ENCODE measurements at regions not wholly inside any gene's neighbourhood (a gene's known extent, or its start where the extent isn't known, plus 50 kb on each side); places are given as distances from the start of the nearest gene placed in this dataset.
"Not testable (repeated sequence)": the region's sequence is repeated elsewhere in the genome, so short reads cannot be mapped to it uniquely, and the experiment has no call there.

DNA sequence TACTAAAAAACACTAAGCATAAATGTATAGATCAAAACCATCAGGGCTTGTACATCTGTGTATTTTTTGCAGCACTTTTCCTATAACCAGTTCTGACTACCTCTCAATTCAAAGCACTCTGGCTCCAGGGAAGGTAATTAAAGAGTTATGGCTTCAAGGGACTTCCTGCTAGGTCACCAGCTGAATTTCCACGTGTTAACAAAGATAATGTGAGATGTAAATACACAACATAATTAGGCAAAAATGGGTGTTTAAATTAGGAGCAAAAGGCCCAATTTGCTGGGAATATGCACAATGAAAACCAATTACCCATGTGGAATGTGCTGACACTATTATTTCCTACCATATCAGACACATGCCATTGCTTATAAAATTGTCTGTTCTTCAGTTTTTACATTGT is 513.4 kb upstream of the FLRT2 start:
- no peak for DNase-seq

DNA sequence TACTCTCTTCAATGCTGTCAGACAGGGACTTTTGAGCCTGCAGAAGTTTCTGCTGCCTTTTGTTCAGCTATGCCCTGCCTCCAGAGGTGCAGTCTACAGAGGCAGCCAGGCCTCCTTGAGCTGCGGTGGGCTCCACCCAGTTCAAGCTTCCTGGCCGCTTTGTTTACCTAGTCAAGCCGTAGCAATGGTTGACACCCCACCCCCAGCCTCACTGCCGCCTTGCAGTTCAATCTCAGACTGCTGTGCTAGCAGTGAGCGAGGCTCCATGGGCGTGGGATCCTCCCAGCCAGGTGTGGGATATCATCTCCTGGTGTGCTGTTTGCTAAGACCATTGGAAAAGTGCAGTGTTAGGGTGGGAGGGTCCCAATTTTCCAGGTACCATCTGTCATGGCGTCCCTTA is 506.1 kb upstream of the FLRT2 start:
- DNase-seq: not testable (repeated sequence)

DNA sequence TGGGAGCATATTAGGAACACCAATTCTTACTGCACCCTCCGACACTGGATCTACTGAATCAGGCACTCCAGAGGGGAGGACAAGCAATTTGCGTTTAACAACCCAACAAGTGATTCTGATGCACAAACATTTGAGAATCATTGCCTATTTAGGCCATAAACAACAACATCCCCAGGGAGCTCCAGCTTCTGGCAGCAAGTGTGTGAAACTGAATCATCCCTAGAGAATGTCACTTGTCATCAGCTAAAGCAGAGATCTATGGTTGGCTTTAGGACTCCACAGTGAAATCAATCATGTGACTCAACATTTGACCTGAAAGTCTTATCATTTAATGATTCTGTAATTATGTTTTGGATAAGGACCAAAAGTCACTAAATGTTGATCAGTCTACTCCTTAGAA is 505.0 kb upstream of the FLRT2 start:
- no peak for DNase-seq

DNA sequence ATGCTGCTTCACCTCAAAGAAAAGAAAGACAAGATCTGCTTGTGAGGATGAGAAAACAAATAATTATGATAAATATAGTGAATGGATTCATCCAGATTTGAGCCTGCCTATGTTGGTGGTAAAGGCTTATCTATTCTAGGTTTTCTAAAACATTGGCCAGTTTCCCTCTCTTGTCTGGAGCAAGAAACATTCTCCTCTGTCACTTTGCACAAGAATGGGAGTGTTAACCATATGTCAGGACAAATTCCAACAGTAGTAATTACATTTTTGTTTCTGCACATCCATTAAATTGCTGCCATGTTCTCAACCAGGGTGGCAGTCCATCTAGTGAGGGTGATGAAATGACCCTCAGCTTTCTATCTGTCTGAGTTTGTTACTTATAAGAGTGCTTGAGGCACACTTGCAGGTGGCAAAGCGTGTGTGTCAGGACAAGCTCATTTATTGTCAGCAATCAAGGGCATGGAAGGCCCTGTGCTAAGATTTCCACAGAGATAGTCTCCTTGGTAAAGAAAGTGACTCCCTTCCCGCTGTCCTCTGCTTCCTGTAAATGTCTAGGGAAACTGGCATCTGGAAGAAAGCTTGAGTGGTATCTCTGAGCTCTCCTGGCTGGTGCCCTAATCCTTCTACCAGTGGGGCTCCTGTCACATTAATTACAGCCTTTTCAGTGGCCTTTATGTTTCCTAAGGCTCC is 502.1 kb upstream of the FLRT2 start:
- DNase-seq: no peak

DNA sequence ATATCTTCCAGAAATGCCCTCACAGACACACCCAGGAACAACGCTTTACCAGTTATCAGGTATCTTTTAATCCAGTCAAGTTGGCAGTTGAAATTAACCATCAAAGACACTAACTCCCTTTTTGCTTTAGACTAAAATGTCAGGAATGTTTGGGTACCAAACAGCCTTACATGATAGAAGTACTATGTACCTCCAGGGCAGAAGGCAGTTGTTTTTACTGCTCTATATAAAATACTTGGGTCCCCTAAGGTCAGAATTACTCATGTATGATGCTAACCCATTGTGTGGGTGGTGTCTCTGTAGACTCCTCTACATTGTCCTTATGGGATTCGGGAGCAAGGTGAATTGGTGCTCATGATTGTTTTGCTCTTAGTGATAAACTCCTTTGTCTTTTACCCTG is 492.5 kb upstream of the FLRT2 start:
- no peak for DNase-seq

DNA sequence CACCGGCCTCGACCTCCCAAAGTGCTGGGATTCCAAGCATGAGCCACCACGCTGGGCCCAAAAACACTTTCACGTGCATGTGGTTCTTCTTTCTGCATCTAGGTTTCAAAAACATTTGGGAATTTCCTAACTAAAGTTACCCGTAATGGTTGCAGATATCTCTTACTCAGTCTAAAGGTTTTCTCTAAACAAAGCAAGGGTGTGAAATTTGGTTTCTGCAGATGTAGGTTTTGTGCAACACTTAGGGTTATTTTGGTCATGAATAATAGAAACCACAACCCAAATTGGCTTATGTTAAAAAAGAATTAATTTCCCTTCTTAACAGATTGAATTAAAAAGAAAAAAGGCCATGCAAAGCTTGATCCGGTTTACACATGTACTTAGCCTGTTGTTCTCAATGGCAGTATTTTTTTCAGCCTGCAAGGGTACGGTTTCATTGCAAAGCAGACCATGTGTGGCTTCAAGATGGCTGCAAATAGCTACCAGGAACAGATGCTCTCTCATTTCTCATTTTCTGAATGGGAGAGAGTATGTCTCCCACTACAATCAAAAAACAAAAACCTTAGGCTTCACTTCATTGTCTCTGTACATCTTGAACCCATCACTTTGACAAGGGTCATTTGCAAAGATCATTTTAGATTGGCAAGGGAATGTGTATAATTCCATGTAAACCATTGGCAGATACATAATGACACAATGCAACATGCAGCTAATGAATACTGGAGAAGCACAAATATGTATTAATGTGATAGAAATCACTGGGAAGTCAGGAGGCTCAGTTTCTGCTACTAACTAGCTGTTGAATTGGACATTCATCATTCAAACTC is 491.2 kb upstream of the FLRT2 start:
- no peak for DNase-seq

DNA sequence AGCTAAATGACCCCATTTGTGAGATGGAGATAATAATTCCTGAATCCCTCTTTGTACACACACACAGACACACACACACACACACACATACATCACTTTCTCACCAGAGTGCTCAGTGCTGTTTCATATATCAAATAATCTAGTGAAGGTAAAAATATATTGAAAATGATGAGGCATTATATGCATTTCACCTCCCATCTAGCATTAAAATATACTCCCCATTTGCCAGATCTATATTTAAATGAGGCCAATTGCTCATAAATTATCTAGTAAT is 490.7 kb upstream of the FLRT2 start:
- no peak for DNase-seq

DNA sequence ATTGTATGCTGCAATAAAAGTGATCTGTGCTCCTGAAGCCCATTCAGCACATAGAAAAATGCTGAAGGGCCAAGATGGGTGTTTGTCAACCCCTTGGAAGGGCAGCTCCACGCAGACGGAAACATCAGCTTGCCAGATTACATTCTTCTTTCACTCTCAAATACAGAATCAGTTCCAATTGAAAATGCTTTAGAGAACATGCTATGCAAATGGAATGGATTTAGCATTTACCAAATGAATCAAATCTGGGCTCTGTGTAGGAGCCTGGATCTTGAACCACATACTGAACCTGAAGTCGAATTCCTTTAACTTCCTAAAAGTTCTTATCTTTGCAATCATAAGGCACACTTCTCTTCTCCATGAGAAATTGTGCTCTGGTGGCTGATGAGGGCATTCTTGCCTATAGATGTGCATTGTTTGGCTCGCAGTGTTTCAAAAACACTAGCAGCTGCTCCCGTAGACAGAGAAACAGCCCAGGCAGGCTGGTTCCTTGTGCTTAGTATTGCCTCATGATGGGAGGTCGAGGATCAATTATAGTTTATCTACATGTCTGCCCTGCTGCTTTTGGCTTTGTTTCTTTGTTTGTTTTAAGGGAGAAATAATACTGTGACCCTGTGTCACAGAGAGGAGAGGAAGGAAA is 489.8 kb upstream of the FLRT2 start:
- no peak for DNase-seq

DNA sequence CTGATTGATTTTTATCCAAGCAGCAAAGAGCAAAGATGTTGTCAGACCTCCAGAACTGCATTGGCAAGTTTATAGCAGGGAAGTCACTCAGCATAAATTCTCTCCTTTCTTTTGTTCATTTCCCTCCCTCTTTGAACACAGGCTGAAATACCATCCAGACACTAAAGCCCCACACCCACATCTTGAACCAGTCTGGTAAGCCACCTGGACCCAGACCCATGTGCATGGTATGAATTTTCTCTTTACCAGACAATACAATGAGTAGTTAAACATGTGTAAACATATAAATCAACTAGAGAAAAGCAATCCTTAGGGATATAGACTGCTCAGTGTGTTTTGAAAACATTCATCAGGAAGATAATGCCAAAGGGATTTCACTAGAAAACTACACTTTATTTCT is 488.3 kb upstream of the FLRT2 start:
- DNase-seq: no peak

DNA sequence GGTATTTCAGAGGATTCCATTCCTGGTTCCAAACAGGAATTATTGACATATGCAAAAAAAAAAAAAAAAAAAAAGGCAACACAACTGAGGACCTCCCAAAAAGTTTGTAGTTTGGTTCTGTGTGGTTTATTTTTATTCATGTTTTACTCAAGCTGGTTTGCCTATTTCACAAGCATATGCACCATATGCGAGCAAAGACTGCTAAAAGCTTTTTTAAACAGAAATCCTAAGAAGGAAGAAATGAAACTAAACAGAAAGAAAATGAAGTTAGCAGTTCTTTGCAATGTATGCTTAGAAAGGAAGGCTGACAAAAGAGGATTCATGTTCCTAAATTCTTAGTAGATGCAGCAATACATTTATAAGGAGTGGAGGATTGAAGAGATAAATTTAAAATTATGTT is 487.6 kb upstream of the FLRT2 start:
- DNase-seq: no peak

DNA sequence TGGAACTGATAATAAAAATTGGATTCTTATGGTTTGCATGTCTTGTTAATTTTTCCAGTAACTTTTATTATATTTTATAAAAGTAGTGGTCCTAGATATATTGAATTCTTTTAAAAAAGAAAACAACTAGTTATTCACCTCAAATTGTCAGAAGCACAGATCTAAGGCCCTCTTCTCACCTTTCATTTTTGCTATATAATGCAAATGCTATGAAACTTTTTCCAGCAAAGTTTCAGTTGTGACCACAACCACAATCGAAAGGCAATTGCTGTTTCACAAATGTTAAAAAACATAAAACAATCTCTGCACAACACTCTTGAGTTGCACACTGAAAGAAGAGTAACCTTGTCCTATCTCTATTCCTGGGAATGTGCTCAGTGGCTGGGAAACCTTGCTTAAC is 479.8 kb upstream of the FLRT2 start:
- no peak for DNase-seq

DNA sequence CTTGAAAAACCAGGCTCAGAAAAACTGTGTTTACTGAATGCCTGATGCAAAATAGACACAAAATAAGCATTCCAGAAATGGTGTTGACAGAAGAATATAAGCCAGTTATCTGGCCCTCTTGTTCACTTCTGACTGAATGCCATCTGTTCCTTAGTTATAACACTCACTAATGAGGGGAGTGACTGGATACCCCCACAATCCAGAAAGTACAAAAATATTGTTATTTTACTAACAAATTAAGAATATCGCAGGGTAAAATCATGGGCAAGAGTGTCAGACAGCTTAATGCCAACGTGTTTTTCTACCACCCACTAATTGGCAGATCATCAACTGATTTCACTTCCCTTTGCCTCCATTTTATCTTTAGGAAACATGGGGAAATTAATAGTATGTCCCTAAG is 477.3 kb upstream of the FLRT2 start:
- DNase-seq: no peak

DNA sequence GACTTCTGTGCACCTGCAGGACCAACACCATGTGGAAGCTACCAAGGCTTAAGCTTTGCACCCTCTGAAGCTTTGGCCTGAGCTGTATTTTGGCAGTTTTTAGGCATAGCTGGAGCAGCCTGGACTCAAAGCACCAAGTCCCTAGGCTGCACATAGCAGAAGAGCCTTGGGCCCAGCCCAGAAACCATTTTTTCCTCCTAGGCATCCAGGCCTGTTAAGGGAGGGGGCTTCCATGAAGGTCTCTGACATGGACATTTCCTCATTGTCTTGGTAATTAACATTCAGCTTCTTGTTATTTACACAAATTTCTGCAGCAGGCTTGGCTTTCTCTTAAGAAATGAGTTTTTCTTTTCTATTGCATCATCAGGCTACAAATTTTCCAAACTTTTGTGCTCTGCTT is 475.8 kb upstream of the FLRT2 start:
- no peak for DNase-seq

DNA sequence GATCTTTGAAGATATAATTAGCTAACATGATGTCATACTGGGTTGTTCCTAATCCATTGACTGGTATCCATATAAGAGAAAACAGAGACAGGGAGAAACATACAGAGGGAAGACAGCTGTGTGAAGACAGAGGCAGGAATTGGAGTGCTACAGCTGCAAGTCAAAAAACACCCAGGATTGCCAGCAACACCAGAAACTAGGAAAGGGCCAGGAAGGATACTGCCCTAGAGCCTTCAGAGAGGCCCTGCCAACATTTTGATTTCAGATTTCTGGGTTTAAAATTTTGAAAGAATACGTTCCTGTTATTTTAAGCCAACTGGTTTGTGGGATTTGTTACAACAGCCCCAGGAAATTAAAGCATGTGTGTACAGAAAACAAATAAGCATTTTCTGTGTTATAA is 473.7 kb upstream of the FLRT2 start:
- no peak for DNase-seq

DNA sequence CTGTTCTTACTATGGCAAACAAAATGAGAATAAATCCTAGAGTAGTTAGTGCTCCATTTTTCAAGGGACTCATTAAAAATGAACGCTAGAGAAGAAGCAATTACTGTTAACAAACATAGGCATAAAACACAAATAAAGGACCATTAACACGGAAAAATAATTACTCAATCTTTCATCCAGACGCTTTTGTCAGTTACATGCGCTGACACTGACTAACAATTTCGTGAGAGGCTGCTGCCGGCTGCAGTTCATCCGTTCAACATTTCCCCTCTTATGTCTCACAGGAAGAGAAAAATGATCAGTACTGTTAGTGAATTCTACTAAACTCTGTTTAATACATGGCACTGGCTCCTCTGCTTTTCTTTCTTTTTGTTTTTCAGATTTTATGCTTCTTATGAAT is 472.7 kb upstream of the FLRT2 start:
- DNase-seq: no peak

DNA sequence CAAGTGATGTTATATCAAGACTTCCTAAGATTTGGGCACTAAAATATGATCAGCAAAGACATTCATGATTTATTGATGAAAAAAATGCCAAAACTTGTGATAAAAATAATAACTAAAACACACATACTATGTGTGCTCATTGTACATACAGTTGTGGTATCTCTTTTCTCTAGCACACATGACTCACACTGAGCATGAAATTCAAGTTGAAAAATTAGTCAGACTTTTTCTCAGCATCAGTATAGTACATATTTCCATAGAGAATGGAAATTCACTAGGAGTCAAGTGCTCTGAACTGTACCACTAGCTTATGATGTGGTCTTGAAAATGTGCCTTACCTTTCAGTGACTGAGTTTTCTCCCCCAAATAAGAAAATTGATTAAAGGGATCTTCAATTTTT is 471.8 kb upstream of the FLRT2 start:
- DNase-seq: no peak

DNA sequence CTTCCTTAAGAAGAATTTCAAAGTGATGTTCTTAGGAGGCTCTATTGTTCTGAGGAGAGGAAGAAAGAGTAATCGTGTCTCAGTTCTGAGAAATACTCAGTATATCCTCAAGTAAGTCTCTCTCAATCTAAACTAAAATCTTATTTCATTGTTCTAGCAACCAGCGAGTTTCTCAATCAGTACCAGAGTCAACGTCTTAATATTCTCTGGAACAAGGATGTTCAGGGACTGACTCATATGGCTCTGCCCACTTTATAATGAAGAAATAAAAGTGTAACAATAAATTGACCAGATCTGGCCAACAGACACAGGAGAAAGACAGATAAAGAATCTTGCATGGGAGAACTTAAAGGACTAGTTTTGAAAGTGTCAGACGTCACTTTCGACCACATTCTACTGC is 469.8 kb upstream of the FLRT2 start:
- DNase-seq: no peak

DNA sequence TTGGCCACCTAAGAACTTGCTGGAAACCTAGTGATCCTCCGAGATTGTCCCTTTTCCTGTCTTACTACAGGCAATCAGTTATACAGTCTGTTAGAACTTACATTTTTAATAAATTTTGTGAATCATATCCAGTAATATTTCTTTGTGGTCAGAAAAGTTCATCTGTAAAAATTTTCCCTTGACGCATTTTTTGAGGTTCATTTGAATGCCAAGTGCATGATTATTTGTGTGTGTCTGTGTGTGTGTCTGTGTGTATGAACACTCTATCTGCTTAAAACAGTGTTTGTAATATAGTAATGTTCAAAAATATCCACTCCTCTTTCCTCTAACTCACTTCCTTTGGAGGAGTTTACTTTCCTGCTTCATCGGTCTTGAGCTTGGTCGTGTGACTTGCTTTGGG is 468.7 kb upstream of the FLRT2 start:
- no peak for DNase-seq

DNA sequence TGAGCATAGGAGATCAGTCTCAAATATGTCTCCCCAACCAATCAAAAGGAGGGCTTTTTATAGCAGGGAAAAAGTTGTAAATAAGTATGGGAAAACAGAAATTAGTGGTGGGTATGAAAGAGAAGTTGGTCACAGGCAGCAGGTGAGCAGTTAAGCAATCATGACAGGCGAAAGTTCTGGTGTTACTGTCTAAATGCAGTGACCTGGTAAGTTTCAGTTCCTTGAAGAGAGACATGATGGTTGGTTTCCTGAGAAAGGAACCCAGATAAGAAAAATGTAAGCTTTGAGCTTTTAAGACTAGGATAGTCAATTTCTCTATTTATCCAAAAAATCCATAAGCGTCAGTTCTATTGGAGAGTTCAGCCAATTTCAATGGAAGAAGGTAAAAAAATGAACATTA is 466.2 kb upstream of the FLRT2 start:
- no peak for DNase-seq

DNA sequence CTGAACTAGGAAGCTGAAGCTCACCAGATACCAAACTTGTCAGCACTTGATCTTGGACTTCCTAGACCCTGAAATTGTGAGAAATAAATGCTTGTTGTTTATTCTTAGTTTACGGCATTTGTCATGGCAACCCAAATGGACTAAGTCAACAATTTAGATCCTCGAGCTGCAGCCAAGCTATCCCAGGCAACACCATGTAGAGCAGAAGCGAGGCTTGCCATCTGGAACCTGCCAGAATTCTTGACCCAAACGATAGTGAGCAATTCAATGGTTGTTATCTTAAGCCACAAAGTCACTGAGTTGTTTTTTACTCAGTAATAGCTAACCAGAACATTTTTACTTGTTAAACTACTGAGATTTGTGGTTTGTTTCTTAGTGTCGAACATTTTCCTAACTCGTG is 458.5 kb upstream of the FLRT2 start:
- no peak for DNase-seq

DNA sequence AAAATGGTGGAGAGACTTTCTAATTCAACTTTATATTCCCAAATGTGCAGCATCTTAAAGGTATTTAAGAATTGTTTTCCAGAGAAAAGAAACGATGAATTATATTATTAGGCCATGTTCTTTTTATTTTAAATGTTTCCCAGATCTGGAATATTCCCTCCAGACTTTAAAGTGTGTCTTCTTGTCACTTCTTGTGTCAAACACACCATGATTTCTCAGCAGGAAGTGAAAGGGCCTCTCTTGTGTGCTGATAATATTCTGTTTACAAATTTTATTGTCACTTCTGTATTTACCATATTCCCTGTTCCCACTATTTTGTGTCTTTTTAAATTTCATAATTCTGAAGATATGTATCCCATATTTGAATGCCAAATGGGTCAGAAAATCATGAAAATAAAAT is 455.0 kb upstream of the FLRT2 start:
- no peak for DNase-seq

DNA sequence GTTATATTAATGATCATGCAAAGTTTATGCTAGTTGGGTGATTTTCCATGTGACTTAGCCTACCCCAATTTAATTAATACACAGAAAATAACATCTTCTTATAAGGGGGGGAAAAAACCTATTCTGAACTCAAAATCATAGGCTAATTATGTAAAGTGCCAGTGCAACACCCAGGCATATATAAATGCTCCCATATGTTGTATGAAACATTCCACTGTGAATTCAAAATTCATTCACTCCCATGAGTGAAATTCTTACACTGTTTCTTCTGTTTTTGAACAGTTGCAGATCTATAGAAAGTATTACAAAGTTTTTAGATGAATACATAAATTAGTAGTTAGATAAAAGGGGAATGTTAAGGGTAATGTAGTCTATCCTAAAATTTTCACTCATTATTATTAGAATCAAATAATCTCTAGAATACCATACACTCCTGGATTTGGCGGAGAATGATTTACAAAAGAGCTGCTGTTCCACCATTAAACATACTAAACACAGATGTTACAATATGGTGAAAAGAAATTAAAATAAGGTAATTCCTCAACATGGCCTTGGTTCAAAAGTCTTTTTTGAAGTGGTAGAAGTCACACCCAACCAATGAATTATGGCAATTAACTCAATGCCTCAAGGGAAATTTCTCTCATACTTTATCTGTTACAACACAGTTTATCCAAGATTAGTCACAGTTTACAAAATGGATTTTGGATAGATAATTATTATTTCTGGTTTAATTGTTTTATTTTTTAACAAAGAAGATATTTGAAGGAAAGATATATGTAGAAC is 454.1 kb upstream of the FLRT2 start:
- DNase-seq: no peak

All from amygdala (tissue), 56 donors.